Ectodermal cell (in vitro differentiated cells): ENCODE measurements at regions not wholly inside any gene's neighbourhood (a gene's known extent, or its start where the extent isn't known, plus 50 kb on each side); places are given as distances from the start of the nearest gene placed in this dataset.
"Not testable (repeated sequence)": the region's sequence is repeated elsewhere in the genome, so short reads cannot be mapped to it uniquely, and the experiment has no call there.

Source experiments
- H3K27ac ChIP-seq: 2 replicates; pipeline ENCODE4 v1.7.0; 2013; ENCODE audit warnings: mild to moderate bottlenecking, low read depth, low read length; ENCODE audit not compliant: insufficient read depth, poor library complexity, severe bottlenecking
- H3K27me3 ChIP-seq: 2 replicates; pipeline ENCODE4 v1.7.0; 2013; ENCODE audit warnings: mild to moderate bottlenecking, low read length; ENCODE audit not compliant: insufficient read depth, control insufficient read depth, poor library complexity, severe bottlenecking
- H3K36me3 ChIP-seq: one replicate; pipeline ENCODE4 v1.7.0; 2013; ENCODE audit warnings: low read length; ENCODE audit not compliant: control insufficient read depth, insufficient read depth
- H3K4me1 ChIP-seq: one replicate; pipeline ENCODE4 v1.7.0; 2013; ENCODE audit warnings: low read length; ENCODE audit not compliant: control insufficient read depth, insufficient read depth
- H3K4me3 ChIP-seq: 2 replicates; pipeline ENCODE4 v1.7.0; 2013; ENCODE audit warnings: low read depth, low read length, control low read depth; ENCODE audit not compliant: insufficient read depth
- H3K9me3 ChIP-seq: 2 replicates; pipeline ENCODE4 v1.7.0; 2013; ENCODE audit warnings: mild to moderate bottlenecking, low read length, moderate library complexity; ENCODE audit not compliant: control insufficient read depth
- WGBS, 2 experiments: methylation state at CpG; one replicate each; pipeline ENCODE4 v1.1.7; 2013; ENCODE audit warnings: missing lambda C conversion rate in 2 of 2; 5-methylcytosine and 5-hydroxymethylcytosine counted together

DNA sequence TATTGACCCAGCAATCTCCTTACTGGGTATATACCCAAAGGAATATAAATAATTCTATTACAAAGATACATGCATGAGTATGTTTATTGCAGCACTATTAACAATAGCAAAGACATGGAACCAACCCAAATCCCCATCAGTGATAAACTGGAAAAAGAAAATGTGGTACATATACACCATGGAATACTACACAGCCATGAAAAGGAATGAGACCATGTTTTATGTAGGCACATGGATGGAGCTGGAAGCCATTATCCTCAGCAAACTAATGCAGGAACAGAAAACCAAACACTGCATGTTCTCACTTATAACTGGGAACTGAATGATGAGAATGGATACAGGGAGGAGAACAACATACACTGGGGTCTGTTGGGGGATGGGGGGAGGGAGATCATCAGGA is 489.7 kb upstream of the KLF6 start:
- H3K4me1 ChIP-seq, H3K4me3 ChIP-seq, H3K27me3 ChIP-seq, H3K36me3 ChIP-seq, H3K27ac ChIP-seq, H3K9me3 ChIP-seq: not testable (repeated sequence)

GRCh38 chr10:4271193-4271592 is 486.2 kb upstream of the KLF6 start:
- no peaks in the 10 kb centered on the region for H3K36me3 ChIP-seq
- H3K9me3 ChIP-seq = no peaks in the 10 kb centered on the region
- 95 to 97% methylated on average over 7 of the region's 7 CpGs for WGBS, 2 experiments
- no peaks in the 10 kb centered on the region for H3K4me1 ChIP-seq
- H3K4me3 ChIP-seq = no peak overlapping the region
- H3K27ac ChIP-seq = no peak overlapping the region
- H3K27me3 ChIP-seq = no peaks in the 10 kb centered on the region

GRCh38 chr10:4270116-4270515 is 485.1 kb upstream of the KLF6 start:
- no peaks in the 10 kb centered on the region for H3K4me1 ChIP-seq
- no peak overlapping the region for H3K4me3 ChIP-seq
- WGBS, 2 experiments = 93 to 99% methylated on average over 4 of the region's 4 CpGs
- no peak overlapping the region for H3K27ac ChIP-seq
- H3K9me3 ChIP-seq = no peaks in the 10 kb centered on the region
- no peaks in the 10 kb centered on the region for H3K27me3 ChIP-seq
- H3K36me3 ChIP-seq = no peaks in the 10 kb centered on the region

- not testable (repeated sequence) for H3K4me3 ChIP-seq, H3K4me1 ChIP-seq, H3K9me3 ChIP-seq, H3K27ac ChIP-seq, H3K36me3 ChIP-seq, H3K27me3 ChIP-seq
- WGBS, 2 experiments = 92 to 98% methylated on average over 4 to 5 of the region's 6 CpGs
Measured at GRCh38 chr10:4268490-4268889, 483.5 kb upstream of the KLF6 start.

DNA sequence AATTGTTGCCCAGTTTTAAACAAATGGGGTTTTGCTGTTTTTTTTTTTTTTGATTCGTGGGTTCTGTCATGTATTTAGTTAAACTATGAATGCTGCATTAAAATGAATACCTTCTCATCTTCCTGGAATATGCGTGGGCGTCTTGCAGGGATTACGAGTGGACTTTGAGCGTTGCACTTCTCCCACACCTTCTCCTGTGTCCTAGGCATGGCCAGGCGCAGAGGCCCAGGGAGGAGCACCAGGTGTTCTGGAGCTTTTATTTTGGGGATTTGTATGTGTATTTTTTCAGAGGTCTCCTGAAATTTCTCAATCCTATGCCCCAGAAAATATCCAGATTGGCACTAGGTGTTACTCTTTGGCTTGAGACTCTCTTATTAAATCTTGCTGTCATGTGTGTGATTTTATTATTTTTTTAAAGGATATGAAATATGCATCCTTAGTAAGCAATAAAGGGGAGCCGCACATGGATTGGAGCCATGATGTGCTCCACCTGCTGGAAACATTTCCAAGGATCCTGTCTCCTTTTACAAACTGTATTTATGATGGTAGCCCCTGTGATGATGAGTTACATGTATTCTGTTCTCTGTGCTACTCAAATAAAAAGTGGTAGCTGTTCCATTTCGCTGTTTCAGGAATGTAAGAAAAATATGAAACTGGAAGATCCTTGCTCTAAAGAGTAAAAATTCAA is 482.2 kb upstream of the KLF6 start:
- Histone ChIP-seq H3K4me3 (no peak overlapping the region), H3K9me3 (no peaks in the 10 kb centered on the region), H3K36me3 (no peaks in the 10 kb centered on the region), H3K4me1 (no peaks in the 10 kb centered on the region), H3K27ac (no peak overlapping the region), H3K27me3 (no peaks in the 10 kb centered on the region)
- WGBS, 2 experiments = 90 to 94% methylated on average over 7 to 8 of the region's 8 CpGs

- H3K4me1 ChIP-seq = no peaks in the 10 kb centered on the region
- H3K27me3 ChIP-seq = no peaks in the 10 kb centered on the region
- no peak overlapping the region for H3K27ac ChIP-seq
- H3K9me3 ChIP-seq = no peaks in the 10 kb centered on the region
- no peak overlapping the region for H3K4me3 ChIP-seq
- WGBS, 2 experiments = 93 to 99% methylated on average over 3 to 4 of the region's 4 CpGs
- no peaks in the 10 kb centered on the region for H3K36me3 ChIP-seq
Measured at GRCh38 chr10:4266416-4267085, 481.5 kb upstream of the KLF6 start.

DNA sequence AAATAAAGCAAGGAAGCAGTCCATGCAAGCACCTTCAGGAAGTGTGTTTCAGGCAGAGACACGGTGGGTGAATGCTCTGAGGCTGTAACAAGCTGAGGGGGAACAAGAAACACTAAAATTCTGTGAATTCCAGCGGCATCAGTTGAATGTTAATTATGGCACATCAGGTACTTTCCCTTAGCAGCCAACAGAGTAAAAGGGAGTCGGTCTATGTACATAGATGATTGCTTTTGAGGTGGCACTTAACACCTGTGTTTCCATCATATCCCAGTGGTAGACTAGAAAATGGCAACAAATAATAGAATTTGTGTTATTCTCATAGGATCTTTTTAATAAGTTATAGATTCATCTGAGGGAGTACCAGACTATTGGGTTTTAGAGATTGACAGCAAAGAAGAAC is 481.0 kb upstream of the KLF6 start:
- H3K4me3 ChIP-seq = no peak overlapping the region
- H3K9me3 ChIP-seq = no peaks in the 10 kb centered on the region
- WGBS, 2 experiments = 94 to 96% methylated on average over 3 of the region's 3 CpGs
- no peak overlapping the region for H3K27ac ChIP-seq
- H3K27me3 ChIP-seq = no peaks in the 10 kb centered on the region
- no peaks in the 10 kb centered on the region for H3K4me1 ChIP-seq
- H3K36me3 ChIP-seq = no peaks in the 10 kb centered on the region

DNA sequence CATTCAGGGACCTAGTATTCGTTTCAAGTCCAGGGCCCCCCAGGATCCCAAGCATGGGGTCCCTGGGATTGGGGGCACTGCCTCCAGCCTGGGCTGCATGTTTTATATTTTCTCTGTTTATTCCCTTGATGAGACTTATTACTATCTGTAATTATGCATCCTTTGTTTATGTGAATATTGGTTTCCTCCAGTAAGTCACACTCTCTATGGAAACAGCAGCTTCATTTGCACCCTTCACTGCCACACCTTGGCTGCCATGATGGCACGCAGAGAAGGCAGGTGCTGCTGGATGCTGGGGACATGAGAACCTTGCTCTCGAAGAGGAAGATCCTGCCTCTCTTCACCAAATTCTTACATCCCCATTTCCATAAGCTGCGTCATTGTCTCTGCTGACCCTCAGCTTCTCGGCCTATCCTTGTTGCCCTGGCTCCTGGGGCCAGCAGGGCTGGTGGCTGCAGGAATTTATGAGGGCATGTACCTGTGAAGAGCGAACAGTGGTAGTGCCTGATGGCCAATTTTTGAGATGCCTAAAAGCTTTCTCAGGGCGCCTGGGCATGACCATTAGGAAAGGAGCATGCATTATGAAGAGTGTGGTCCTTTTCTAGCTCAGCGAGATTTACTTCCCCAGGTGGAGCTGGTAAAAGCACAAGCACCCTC is 479.3 kb upstream of the KLF6 start:
- Histone ChIP-seq H3K9me3 (no peaks in the 10 kb centered on the region), H3K36me3 (no peaks in the 10 kb centered on the region), H3K27ac (no peak overlapping the region), H3K27me3 (no peaks in the 10 kb centered on the region), H3K4me3 (no peak overlapping the region), H3K4me1 (no peaks in the 10 kb centered on the region)
- 80 to 84% methylated on average over 8 of the region's 8 CpGs for WGBS, 2 experiments

DNA sequence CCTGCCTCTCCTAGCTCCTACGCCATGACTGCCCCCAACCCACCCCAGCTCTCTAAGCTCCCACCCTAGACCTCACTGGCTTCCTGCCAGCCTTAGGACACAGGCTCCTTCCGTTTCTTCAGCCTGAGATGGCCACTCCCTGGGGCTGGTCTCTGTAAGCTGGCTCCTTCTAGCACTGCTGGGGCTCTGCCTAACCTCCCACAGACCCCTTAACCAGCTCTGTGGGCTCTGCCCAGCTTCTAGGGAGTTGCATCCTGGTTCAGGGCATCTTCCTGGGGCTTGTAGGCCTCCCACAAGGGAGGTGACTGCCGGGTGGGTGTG is 478.6 kb upstream of the KLF6 start:
- Histone ChIP-seq H3K4me1 (no peaks in the 10 kb centered on the region), H3K27ac (no peak overlapping the region), H3K36me3 (no peaks in the 10 kb centered on the region), H3K27me3 (no peaks in the 10 kb centered on the region), H3K9me3 (no peaks in the 10 kb centered on the region), H3K4me3 (no peak overlapping the region)
- WGBS, 2 experiments = 85 to 88% methylated on average over 3 of the region's 3 CpGs

GRCh38 chr10:4262870-4263600 is 478.0 kb upstream of the KLF6 start:
- 92 to 97% methylated on average over 3 of the region's 4 CpGs for WGBS, 2 experiments
- H3K9me3 ChIP-seq = no peaks in the 10 kb centered on the region

More at GRCh38 chr10:4262870-4263600, 478.0 kb upstream of the KLF6 start:
- Histone ChIP-seq H3K4me1 (no peaks in the 10 kb centered on the region), H3K4me3 (no peak overlapping the region), H3K27me3 (no peaks in the 10 kb centered on the region), H3K36me3 (no peaks in the 10 kb centered on the region), H3K27ac (no peak overlapping the region)
